HG03135 (cell line): ENCODE measurements at regions not wholly inside any gene's neighbourhood (a gene's known extent, or its start where the extent isn't known, plus 50 kb on each side); places are given as distances from the start of the nearest gene placed in this dataset.

Experiments
- ATAC-seq: cut with Tn5 transposase; IDR thresholded peaks from one replicate; pipeline ENCODE4 v1.9.1; 2021; ENCODE audit warnings: mild to moderate bottlenecking, moderate library complexity; ENCODE audit not compliant: unreplicated experiment

- no peak for ATAC-seq
Observed at GRCh38 chr2:7452110-7452876, 535.1 kb downstream of the RNF144A start.

GRCh38 chr2:7454592-7454991 lies 537.4 kb downstream of the RNF144A start:
- ATAC-seq = no peak

GRCh38 chr2:7456762-7457161 lies 539.5 kb downstream of the RNF144A start:
- ATAC-seq = no peak

GRCh38 chr2:7458066-7458465 lies 540.9 kb downstream of the RNF144A start:
- ATAC-seq = no peak

- ATAC-seq = no peak
Observed at GRCh38 chr2:7467782-7468447, 550.7 kb downstream of the RNF144A start.

GRCh38 chr2:7468448-7468828 lies 551.2 kb downstream of the RNF144A start:
- ATAC-seq = no peak

- ATAC-seq = no peak
Observed at GRCh38 chr2:7468955-7469354, 551.7 kb downstream of the RNF144A start.

- ATAC-seq = no peak
Observed at GRCh38 chr2:7471185-7471584, 554.0 kb downstream of the RNF144A start.

GRCh38 chr2:7472465-7472864 lies 555.3 kb downstream of the RNF144A start:
- ATAC-seq = no peak

GRCh38 chr2:7473135-7473771 lies 556.0 kb downstream of the RNF144A start:
- ATAC-seq = no peak

- ATAC-seq = no peak
Observed at GRCh38 chr2:7476371-7476770, 559.2 kb downstream of the RNF144A start.

- ATAC-seq = no peak
Observed at GRCh38 chr2:7479603-7480002, 562.4 kb downstream of the RNF144A start.

- no peak for ATAC-seq
Observed at GRCh38 chr2:7480431-7480830, 563.2 kb downstream of the RNF144A start.

GRCh38 chr2:7490672-7491071 lies 573.5 kb downstream of the RNF144A start:
- no peak for ATAC-seq

GRCh38 chr2:7492719-7493118 lies 575.5 kb downstream of the RNF144A start:
- ATAC-seq = no peak

GRCh38 chr2:7497178-7497577 lies 580.0 kb downstream of the RNF144A start:
- no peak for ATAC-seq

- ATAC-seq = no peak
Observed at GRCh38 chr2:7499018-7499417, 581.8 kb downstream of the RNF144A start.

- no peak for ATAC-seq
Observed at GRCh38 chr2:7502336-7502735, 585.1 kb downstream of the RNF144A start.

- ATAC-seq = no peak
Observed at GRCh38 chr2:7508296-7508943, 591.2 kb downstream of the RNF144A start.

- ATAC-seq = no peak
Observed at GRCh38 chr2:7510353-7510752, 593.1 kb downstream of the RNF144A start.

GRCh38 chr2:7513834-7514233 lies 596.6 kb downstream of the RNF144A start:
- ATAC-seq = no peak

GRCh38 chr2:7515327-7515726 lies 598.1 kb downstream of the RNF144A start:
- no peak for ATAC-seq
